HG03039 (cell line): ENCODE measurements at regions not wholly inside any gene's neighbourhood (a gene's known extent, or its start where the extent isn't known, plus 50 kb on each side); places are given as distances from the start of the nearest gene placed in this dataset.

Source experiments
- ATAC-seq: cut with Tn5 transposase; IDR thresholded peaks from one replicate; pipeline ENCODE4 v1.9.1; 2021; ENCODE audit warnings: mild to moderate bottlenecking, moderate library complexity; ENCODE audit not compliant: unreplicated experiment

GRCh38 chrX:69085151-69085550 lies 80.1 kb downstream of the PJA1 start:
- ATAC-seq = no peak

- ATAC-seq = no peak
These were observed 81.5 kb downstream of the PJA1 start for GRCh38 chrX:69083801-69084200.

GRCh38 chrX:69083361-69083760 lies 81.9 kb downstream of the PJA1 start:
- ATAC-seq = no peak

- no peak for ATAC-seq
These were observed 82.5 kb downstream of the PJA1 start for GRCh38 chrX:69082753-69083150.

- no peak for ATAC-seq
These were observed 83.0 kb downstream of the PJA1 start for GRCh38 chrX:69082055-69082752.

DNA sequence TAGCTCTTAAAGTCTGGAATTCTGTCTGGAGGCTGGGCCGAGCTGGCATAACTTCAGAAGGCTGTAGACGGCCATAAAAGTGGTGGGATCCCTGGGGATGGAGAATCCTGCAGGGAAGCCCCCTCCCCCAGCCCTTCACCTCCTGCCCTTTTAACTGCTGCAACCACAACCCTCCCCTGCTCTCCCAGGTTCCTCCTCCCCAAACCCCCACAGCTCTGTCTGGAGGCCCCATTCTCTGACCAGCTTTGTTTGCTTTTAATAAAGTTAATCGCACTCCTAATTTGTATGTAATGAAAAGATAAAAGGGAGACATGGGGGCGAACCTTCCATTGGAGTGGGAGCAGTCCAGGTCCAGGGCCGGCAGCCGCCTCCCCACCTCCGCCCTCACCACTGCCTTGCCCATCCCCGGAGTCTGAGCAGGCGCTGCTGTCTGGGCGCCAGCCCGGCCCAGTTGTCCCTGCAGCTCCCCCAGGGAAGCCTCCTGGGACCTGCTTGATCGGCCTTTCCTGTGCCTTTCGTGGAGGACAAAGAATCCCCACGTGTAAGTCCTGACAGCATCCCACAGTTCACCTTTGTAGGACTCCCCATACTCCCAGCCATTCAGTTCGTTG lies 84.3 kb downstream of the PJA1 start:
- ATAC-seq = no peak

GRCh38 chrX:69079268-69079667 lies 86.0 kb downstream of the PJA1 start:
- no peak for ATAC-seq

- ATAC-seq = no peak
These were observed 87.3 kb downstream of the PJA1 start for GRCh38 chrX:69077895-69078455.

GRCh38 chrX:69076088-69076487 lies 89.2 kb downstream of the PJA1 start:
- ATAC-seq = no peak

- ATAC-seq = no peak
These were observed 90.5 kb downstream of the PJA1 start for GRCh38 chrX:69074726-69075125.

DNA sequence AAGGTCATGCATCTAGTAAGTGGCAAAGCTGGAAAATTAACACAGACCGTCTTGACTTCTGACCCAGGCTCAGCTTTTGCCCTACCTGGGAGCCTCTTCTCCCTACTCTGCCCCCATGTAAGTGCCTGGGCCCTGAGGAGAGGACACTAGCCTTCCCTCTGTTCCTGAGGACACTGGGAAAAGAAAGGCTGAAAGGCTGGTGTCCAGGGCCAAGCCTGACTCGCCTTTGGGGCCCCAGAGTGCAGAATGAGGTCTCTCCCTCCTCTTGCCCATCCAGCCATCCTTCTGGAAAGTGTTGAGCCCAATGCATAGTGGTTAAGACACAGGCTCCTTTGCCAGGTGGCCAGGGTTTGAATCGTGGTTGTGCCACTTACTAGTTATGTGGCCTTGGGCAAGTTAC lies 91.5 kb downstream of the PJA1 start:
- no peak for ATAC-seq

DNA sequence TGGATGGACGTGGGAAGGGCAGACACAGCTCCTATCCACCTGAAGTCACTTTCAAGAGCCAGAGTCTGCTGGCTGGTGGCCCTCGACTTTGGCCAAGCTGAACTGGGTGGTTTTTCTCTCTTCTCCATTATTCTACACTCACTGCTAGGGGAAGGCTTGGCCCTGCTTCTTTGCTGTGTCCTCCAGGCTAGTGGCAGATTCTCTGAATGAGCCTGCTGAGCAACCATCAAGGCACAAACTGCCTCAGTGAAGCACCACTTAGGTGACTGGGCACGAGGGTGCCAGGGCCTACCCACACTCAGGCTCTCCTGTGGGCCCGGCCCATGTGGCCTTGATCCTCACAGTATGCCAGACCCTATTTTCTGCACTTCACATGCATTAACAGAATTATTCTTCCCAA lies 92.0 kb downstream of the PJA1 start:
- no peak for ATAC-seq

DNA sequence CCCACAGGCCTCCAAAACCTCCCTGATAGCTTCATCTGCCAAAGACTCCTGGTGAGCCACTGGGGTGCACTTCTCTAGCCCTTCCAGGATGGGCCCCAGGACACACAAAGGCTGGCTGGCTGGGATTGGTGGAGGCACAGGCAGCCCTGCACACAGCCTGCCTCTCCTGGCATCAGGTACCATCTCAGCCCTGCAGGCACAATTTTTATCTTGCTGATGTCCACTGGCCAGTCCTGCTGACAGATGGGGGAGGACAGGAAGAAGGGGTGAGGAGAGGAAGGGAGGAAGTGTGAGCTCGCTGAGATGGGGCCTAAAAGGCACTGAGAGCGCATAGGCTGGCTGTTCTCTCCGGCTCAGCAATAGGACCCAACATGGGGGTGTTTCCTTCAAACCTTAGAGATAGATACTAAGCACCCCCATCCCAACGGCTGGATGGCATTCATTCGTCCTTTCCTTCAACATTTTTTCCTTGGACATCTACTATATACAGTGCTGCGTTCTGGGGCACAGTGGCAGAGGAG lies 92.7 kb downstream of the PJA1 start:
- ATAC-seq = no peak

DNA sequence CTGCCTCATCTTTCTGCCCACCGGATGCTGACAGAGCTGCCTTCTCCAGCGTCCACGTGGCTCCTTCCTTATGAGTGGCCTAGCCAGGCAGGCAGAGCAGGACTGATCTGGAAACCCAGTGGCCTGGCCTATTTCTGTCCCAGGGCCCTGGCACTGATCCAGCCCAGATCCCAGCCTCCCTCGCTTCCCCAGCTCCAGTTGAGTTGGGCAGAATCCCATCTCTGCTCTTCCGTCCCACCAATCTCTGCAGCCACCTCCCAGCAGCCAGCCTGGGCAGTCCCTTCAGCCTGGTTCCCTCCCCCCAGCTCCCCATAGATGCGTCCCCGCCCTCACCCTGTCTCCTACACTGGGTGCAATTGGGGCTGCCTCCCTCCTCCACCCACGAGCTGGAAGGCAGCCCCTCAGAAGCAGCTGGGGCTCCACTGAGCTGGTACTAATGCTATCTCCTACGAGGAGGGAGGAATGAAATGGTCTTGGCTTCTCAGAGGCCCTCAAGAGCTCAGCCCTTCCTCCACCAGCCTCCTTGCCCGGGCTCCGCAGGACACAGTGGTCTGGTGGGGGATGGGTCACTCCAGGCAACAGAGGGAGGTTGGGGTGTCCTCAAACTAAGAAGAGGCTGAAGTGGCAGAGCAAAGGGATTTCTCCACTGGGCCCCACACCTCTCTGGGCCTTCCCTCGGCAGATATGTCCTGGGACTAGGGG lies 94.2 kb downstream of the PJA1 start:
- ATAC-seq = no peak

GRCh38 chrX:69069876-69070275 lies 95.4 kb downstream of the PJA1 start:
- no peak for ATAC-seq

DNA sequence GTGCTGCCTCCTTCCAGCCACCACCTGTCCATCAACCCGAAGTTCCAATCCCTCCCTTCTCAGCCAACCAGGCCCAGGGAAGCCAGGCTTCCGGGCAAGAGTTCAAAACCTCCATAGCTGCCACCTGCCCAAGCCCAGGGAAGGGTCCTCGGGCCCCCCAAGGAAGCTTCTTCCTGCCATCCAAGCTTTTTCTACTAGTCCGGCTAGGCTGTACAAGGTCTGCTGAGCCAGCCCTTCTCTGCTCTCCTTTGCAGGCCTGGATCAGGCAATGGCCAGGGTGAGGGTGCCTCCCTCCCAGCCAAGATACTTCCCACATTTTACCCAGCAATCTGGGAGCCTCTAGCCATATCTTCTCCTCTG lies 96.2 kb downstream of the PJA1 start:
- ATAC-seq = no peak

DNA sequence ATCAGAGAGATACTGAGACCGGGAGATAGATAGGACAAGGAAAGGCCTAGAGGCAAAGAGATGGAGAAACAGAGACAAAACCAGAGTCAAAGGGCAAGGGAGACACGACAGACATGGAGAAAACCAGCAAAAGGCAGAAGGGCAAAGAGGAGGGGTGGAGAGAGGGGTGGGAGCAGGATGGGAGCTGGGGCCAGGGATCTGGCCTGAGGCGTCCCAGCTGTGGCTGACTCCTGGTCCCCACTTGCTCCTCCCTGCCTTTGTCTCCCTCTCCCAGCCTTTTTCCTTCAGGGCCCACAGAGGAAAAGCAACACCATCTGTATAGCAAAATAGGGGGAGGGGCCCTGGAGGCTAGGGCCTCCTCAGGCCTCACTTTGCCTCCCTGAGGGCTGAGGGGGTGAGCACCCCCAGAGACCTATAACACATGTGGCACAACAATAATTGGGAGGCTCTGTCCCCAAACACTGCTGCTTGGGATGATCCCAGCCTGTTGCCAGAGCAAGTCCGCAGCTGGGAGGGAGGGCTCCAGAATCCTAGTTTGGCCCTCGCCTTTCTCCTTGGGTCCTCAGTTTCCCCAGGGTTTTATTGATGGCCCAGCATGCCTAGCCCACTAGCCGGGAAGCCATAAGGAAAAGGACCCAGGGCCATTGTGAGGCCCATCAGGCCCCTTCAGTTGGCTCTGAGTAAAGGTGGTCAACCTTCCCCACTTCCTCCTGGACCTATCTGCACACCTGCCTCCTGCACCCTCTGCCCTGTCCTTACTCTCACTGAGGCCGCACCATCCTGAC lies 96.8 kb downstream of the PJA1 start:
- ATAC-seq = no peak

DNA sequence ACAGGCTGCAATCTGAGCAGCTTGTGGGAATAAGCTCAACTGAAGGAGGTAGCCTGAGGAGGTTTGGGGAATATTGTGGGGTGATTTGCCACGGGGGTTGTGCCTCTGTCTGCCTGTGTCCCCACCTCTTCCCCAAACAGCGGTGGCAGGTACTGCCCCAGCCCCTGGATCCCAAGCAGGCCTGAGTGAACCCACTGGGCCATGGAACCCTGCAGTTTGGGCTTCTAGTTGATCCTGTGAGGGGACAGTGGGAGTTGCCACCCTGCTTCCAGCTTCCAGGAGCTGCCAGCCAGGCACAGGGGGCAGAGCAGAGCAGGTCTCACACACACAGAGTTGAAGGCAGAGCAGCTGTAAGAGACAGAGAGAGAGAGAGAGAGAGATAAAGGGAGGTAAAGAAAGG lies 97.4 kb downstream of the PJA1 start:
- ATAC-seq = no peak

DNA sequence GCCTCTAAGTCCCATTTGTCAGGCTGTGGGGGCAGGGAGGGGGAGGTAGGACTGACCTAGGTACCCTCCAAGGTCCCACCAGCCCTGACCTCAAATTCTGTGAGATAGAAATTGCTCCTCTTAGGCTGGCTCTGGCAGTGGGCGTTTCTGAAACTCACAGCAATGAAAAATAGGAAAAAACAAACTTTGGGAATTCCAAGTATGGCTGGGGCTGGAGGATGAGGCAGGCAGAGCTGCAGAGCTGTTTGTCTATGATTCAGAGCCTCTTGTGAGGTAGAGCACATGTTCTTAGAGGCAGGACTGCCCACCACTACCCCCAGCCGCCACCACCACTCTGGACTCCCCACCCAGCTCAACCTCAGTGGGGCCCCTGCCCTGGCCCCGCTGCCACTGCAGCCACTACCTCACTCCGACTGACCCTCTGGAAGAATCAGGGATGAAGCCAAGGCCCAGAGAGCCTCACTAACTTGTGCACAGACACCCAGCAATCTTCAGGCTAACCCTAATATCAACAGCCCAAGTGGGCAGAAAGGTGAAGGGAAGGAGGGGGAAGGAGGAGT lies 98.2 kb downstream of the PJA1 start:
- ATAC-seq = no peak

DNA sequence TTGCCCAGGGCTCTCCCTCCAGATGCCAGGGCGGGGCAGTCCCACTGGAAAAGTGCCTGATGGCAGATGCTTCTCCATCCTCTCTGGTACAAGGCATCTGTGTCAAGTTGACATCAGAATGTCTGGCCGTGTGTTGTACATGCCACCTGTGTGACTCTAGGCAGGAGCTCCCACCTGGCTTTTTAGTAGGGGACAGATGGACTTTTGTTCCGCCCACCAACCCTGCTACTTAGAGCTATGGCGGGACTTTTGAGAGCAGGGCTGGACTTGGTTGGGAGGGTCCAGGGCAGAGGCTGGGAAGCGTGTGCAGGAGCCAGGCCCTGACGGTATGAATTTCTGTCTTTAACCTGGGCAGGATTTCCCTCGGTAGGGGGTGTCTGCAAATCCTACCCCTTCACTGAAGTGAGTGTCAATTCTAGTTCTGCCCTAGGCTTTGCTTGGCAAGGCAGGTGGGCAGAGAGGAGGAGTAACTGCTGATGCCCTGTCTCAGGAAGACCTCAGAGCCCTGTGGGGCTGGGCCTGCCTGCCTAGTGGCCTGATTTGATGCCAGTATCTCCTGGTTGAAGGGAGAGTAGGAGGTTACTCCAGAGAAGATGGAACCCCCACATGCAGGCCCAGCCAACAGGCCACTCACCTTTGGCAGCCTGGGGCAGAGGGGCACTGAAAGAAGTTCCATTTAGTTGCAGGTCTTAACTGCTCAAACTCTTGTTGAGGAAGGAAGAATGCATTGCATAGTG lies 99.1 kb downstream of the PJA1 start:
- no peak for ATAC-seq
